Stimulated activated CD4-positive, alpha-beta T cell treated with anti-CD3 and anti-CD28 coated beads, Interleukin-12 subunit alpha, Interleukin-12 subunit beta, amount 100 ng/mL, for 4 hours (primary cell): ENCODE measurements at regions not wholly inside any gene's neighbourhood (a gene's known extent, or its start where the extent isn't known, plus 50 kb on each side); places are given as distances from the start of the nearest gene placed in this dataset.
"Not testable (repeated sequence)": the region's sequence is repeated elsewhere in the genome, so short reads cannot be mapped to it uniquely, and the experiment has no call there.

Experiments used
- DNase-seq: peaks from one replicate; pipeline ENCODE4 v3.0.0-alpha.2; 2020

DNA sequence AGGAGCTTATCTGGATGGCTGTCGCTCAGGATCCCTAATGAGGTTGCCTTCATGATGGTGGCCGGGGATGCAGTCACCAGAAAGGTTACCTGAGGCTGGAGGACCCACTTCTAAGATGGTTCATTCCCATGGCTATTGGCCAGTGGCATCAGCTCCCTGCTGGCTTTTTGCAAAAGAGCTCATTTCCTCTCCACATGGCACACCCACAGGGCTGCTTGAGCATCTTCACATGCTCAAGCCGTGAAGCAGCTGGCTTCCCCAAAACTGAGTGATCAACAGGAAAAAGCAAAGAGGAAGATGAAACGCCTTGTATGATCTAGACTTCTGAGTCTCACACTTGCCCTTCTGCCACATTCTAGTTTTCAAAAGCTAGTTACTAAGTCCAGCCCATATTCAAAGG, 124.6 kb upstream of the CXADR start:
- no peak for DNase-seq

DNA sequence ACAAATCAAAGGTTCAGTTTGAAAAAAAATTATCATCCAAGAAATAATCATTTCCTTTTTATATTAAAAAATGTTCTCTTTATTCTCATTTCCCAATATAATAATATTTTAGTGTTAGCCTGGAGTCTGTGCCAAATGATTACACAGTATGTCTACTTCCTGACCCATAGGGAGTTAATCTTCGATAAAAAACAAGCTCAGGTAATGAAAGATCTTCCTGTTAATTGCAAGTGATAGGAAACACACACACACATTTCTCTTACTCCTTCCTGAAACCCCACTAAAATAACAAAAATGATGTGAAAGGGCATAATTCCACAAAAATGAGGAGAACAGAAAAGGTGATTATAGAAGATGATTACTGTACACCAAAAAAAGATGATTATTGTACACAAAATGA, 123.5 kb upstream of the CXADR start:
- DNase-seq: no peak

DNA sequence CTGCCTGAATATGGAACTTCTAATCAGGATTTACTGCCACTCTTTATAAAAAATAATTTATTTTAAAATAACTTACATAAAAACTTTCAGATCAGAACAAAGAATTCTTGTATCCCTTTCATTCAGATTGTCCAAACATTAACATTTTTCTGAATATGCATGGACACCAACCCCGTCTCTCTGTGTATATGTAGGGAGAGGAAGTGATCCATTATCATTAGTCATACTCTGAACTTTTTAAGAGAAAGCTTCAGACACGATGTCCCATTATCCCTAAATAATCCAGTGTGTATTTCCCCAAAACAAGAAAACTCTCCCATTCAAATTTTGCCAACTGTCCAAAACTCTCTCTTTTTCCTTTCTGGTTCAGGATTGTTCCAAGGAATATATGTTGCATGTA, 122.3 kb upstream of the CXADR start:
- no peak for DNase-seq

DNA sequence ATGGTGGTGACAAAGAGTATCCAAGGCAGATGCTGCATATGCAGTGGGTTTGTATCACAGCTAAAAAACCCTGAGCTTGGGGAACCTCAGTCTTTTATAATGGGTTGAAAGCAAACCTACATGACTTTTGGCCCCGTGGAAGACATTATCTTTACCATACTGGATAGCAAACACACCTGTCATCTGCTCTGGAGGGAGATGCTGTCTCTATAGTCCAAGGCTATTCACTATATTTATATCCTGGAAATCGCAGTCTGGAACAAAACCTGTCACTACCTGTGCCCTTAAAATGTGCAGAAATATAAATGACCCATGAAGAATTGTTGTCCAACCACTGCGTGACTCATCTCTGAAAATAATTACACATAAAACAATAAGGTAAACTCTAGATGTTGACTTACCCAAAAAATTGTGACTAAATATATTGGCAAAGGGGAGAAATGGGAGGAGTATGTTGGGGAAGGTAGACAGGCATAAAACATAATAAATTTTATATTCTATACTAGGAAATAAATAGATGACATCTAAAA, 121.0 kb upstream of the CXADR start:
- no peak for DNase-seq

- no peak for DNase-seq
Measured at GRCh38 chr21:17393413-17393812, 119.4 kb upstream of the CXADR start.

DNA sequence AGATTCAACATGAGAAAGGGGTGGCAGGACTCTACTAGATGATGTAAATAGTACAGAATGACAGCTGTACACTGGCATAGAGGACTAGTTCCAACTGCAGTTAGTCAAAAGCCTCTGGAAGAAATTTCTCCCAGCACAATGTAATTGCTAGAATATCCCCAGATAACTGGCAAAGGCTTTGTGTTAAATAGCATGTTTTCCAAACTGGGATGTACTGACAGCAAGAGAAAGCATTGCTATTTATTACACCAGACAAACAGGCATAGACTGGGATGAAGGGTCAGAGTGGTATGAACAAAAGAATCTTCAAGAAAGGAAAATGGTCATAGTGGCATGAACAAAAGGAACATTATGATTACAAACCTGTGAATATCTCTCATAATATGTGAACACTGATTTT, 115.9 kb upstream of the CXADR start:
- no peak for DNase-seq

DNA sequence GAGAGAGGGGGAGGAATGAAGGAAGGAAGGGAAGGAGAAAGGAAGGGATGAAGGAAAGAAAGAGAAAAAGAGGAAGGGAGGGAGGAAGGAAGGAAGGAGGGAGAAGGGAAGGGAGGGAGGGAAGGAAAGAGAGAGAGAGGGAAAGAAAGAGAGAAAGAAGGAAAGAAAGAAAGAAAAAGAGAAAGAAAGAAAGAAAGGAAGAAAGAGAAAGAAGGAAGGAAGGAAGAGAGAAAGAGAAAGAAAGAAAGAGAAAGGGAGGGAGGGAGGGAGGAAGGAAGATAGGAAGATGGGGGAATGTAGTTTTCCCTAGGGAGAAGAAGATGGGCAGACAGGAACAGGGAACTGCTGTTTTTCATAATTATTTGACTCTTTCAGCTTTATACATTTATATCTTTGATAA, 115.1 kb upstream of the CXADR start:
- no peak for DNase-seq

DNA sequence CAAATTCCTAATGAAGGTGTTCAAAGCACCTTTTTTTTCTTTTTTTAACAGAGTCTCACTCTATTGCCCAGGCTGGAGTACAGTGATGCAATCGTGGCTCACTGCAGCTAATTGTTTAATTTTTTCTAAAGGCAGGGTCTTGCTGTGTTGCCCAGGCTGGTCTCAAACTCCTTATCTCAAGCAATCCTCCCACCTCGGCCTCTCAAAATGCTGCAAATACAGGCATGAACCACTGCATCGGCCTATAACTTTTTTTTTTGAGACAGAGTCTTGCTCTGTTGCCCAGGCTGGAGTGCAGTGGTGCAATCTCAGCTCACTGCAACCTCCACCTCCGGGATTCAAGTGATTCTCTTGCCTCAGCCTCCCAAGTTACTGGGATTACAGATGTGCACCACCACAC, 113.9 kb upstream of the CXADR start:
- DNase-seq: not testable (repeated sequence)

DNA sequence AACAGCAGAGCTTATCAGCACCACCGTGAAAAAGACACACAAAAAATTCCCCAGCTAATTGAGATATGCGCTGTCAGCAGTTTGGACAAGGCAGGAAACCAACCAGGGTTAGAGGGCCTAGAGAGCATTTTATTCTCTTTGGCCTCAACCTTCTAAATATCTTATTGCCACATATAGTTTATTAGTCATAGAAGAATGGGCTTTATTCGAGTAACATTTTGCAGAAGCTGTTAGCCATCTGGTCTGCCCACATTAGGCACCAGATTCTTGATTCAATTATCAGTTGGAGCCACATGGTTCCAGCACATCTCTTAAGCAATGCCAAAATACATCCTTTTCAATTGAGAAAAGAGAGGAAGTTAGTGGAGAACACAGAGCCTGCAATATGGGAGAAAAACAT, 109.9 kb upstream of the CXADR start:
- DNase-seq: no peak

DNA sequence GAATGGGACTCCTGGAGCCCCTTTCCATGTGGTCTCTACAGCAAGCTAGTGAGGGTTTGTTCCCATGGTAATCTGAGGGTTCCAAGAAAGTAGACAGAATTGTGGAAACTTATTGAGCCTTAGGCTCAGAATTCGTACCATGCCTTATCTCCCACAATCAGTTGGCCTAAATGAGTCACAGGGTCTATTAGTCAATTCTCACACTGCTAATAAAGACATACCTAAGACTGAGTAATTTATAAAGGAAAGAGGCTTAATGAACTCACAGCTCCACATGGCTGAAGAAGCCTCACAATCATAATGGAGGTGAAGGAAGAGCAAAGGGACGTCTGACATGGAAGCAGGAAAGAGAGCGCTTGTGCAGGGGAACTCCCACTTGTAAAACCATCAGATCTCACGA, 106.6 kb upstream of the CXADR start:
- no peak for DNase-seq

DNA sequence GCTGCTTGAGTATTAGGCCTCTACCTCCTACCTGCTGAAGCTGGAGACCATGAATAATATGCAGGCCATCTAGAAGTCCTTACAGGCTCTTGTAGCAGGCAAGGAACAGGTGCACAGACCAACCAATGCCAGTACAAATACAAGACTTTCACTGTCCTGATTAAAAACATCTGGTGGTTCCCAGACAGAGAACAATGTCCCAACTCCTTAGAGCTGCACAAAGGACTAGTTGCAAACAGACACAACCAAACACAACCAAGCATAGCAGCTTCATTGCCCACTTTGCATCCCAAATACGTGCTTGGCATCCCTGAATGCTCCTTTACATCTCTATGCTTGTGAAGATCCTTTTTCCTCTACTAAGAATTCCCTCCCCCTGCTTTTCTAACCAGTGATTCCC, 98.1 kb upstream of the CXADR start:
- no peak for DNase-seq

GRCh38 chr21:17416139-17416538, 96.7 kb upstream of the CXADR start:
- DNase-seq: no peak

GRCh38 chr21:17422931-17423330, 89.9 kb upstream of the CXADR start:
- DNase-seq: no peak

GRCh38 chr21:17427157-17427556, 85.7 kb upstream of the CXADR start:
- no peak for DNase-seq

DNA sequence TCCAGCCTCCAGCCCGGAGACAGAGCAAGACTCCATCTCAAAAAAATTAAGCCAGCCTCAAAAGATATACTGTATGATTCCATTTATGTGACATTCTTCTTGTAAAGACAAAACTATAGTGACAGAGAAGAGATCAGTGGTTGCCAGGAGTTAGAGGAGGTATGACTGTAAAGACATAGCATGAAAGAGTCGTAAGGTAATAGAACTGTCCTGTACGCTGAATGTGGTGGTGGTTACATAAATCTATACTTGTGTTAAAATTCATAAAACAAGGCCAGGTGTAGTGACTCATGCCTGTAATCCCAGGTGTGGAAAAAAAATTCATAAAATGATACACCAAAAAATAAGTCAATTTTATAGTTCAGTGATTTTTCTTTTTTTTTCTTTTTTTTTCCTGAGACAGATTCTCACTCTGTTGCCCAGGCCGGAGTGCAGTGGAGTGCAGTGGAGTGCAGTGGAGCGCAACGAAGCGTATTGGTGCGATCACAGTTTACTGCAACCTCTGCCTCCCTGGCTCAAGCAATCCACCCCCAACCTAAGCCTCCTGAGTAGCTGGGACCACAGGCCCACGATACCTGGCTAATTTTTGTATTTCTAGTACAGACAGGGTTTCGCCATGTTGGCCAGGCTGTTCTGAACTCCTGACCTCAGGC, 84.9 kb upstream of the CXADR start:
- no peak for DNase-seq

DNA sequence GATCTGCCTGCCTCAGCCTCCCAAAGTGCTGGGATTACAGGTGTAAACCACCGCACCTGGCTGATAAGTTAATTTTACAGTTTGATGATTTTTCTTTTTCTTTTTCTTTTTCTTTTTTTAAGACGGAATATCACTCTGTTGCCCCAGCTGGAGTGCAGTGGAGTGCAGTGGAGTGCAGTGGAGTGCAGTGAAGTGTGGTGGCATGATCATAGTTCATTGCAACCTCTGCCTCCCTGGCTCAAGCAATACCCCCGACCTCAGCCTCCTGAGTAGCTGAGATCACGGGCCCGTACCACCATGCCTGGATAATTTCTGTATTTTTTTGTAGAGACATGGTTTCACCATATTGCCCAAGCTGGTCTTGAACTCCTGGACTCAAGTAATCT, 84.4 kb upstream of the CXADR start:
- no peak for DNase-seq

DNA sequence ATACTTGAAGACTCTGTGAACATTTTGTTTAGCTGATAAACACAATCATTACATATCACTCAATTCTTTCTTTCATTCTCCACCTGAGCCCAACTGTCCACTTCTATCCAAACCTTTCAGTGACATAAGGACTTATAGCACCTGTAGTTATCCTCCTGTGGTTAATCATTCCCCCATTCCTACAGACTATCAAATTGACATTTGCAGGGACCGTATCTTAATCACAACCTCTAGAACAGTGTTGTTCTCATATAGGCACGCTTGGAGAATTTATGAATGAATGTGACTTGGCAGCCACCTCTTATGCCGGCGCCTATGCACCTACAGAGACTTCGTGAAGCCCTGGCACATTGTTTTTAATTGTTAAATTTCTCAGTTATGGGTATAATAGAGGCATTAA, 83.9 kb upstream of the CXADR start:
- DNase-seq: no peak

DNA sequence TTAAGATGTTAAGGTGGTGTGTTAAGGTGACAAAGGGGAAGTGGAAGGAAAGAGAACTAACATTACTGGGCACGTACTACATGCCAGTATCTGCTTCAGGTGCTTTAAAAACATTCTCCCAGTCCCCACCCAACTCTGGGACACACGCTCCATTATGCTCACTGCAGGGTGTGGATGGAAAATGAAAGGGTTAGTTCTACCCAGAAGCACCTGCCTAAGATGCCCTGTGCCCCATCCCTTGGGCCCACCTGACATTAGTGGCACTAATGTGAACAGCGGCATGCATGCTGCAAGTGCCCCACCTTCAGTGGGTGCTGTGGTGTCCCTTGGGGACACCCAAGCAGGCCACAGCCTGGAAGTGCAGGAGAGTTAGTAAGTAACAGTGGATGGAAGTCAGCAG, 82.9 kb upstream of the CXADR start:
- no peak for DNase-seq

- DNase-seq: no peak
Measured at GRCh38 chr21:17432732-17433057, 80.1 kb upstream of the CXADR start.

GRCh38 chr21:17433730-17434129, 79.1 kb upstream of the CXADR start:
- no peak for DNase-seq

DNA sequence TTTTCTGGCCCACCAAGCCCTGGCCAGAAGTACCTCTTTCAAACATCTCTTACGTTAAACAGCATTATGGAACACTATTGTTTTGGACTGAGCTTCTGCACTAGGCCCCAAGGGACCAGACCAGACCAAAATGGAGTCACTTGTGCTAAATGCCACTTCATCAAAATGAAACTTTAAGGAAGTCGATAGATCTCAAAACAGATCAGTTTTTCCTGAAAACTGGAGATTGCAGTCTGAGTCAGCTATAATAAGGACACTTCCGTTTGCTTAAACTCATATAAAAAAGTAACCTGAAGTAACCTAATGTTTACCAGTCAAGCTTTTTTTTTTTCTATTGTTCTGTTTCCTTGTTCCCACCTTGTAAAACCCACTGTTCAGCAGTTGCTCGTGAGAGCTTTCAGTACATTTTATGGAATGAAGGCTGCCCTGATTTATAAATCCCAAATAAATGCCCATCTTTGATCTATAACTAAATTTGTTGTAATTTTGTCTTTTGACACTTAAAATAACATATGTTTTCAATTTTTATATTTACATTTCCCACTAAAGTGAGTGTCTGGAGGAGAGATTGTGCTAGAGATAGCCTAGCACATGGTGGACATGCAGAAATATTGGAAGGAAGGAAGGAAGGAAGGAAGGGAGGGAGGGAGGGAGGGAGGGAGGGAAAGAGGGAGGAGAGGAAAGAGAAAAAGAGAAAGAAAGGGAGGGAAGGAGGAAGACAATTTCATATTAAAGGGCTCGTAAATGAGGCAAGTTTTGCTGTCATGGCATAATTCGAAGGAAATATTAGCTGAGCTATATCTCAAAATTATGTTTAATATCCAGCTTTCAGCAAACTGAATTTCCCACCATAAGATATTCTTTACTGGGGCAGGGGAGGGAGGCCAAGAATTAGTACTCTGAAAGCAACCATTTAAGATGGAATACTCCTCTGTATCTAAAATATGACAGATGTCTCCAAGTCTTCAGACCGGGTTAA, 77.0 kb upstream of the CXADR start:
- no peak for DNase-seq

DNA sequence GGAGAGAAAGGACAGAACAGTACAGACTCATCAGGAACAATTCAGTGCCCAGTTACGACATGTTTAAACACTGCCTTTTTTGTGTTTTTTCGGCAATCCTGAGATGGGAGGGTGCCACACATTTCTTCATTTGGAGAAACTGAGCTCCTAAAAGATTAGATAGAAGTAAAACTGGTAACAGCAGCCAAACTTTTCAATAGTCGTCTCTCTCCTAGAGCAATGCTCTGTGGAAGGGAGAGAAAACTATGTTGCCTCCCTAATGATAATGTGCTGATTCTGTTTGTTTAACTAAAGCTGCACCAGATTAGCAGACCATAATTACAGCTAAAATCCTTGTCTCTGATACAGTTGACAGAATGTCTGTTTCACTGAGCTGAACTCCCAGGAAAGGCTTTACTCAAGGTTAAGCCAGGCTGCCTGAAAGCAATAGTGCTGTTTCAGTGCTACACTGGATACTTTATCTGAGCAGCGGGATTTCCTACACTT, 76.2 kb upstream of the CXADR start:
- DNase-seq: no peak

DNA sequence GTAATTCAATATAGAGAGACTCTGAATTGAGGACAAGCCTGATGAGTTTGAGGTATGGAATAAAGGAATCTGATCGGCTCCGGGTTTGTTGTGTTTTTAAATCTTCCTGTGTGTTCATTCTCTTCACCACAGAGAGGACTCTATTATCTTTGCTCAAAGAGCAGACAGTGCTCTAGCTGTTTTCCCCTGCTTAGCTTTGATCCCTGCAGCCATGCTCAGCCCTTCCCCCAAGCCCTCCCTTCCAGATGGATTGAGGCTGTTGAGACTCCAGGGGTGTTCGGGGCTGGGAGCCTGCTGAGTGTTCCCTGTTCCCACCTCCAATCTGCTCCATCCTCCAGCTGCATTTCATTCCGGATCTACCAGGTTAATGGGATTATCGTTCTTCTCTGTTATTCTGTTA, 74.2 kb upstream of the CXADR start:
- DNase-seq: no peak

DNA sequence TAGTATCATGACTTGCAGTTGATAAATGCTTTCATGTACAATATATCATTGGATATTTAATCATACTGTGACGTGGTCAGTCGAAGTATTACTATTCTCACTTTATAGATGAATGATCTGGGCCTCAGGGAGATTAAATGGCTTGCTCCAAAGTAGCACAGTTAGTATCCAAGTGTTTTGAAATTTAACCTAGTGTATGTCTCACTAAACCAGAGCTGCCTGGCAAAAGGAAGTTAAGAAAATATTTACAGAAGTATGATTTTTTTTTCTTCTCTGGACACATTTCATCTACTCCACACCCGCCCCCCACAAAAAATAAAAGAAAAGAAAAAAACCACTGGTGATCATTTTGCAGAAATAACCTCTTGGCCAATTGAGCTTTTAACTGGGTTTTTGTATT, 71.9 kb upstream of the CXADR start:
- no peak for DNase-seq
